ENCODE measurements at regions not wholly inside any gene's neighbourhood (a gene's known extent, or its start where the extent isn't known, plus 50 kb on each side); places are given as distances from the start of the nearest gene placed in this dataset.

- no peak for TF ChIP-seq CTCF (IDR thresholded peaks at IDR 0.05)
- no peak for TF ChIP-seq POLR2A (IDR thresholded peaks at IDR 0.05)
Observed at GRCh38 chr10:71127773-71128172, 84.6 kb upstream of the UNC5B start.

Data from ovary (tissue), 3 donors.